ENCODE measurements at regions not wholly inside any gene's neighbourhood (a gene's known extent, or its start where the extent isn't known, plus 50 kb on each side); places are given as distances from the start of the nearest gene placed in this dataset.

GRCh38 chr7:20466543-20467021, 135.9 kb downstream of the ITGB8 start:
- Mint-ChIP-seq H3K4me3 (ENCODE audit: unreplicated experiment) (no peak overlapping the region), H3K9me3 (ENCODE audit: unreplicated experiment) (no peaks in the 10 kb centered on the region), H3K27ac (ENCODE audit: unreplicated experiment) (no peak overlapping the region), H3K36me3 (ENCODE audit: unreplicated experiment) (no peaks in the 10 kb centered on the region), H3K27me3 (ENCODE audit: unreplicated experiment) (no peaks in the 10 kb centered on the region), H3K4me1 (ENCODE audit: unreplicated experiment) (no peaks in the 10 kb centered on the region)
- no peak for DNase-seq (ENCODE audit: extremely low spot score, unreplicated experiment)
- TF ChIP-seq, protein P1, sequence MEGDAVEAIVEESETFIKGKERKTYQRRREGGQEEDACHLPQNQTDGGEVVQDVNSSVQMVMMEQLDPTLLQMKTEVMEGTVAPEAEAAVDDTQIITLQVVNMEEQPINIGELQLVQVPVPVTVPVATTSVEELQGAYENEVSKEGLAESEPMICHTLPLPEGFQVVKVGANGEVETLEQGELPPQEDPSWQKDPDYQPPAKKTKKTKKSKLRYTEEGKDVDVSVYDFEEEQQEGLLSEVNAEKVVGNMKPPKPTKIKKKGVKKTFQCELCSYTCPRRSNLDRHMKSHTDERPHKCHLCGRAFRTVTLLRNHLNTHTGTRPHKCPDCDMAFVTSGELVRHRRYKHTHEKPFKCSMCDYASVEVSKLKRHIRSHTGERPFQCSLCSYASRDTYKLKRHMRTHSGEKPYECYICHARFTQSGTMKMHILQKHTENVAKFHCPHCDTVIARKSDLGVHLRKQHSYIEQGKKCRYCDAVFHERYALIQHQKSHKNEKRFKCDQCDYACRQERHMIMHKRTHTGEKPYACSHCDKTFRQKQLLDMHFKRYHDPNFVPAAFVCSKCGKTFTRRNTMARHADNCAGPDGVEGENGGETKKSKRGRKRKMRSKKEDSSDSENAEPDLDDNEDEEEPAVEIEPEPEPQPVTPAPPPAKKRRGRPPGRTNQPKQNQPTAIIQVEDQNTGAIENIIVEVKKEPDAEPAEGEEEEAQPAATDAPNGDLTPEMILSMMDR (IDR thresholded peaks at IDR 0.05) = no peak

DNA sequence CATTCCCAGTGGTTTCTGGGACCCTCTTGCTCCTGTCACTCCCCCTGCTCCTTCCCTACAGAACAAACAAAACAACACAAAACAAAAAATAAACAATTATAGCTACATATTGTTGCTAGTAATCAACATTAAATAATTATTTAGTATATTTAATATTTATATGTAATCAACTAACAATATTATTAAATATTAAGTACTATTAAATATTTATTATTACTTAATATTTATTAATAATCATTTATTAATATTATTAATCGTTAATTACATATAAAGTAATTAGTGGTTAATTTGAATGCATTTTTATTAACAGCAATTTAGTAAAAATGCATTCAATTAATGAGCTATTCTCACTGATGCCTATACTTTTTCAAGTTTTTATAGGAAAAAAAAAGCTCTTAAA, 139.4 kb downstream of the ITGB8 start:
- TF ChIP-seq, protein P1 (IDR thresholded peaks at IDR 0.05) = no peak
- no peaks in the 10 kb centered on the region for H3K4me1 Mint-ChIP-seq (ENCODE audit: unreplicated experiment)
- H3K27ac Mint-ChIP-seq (ENCODE audit: unreplicated experiment) = no peak overlapping the region
- H3K4me3 Mint-ChIP-seq (ENCODE audit: unreplicated experiment) = no peak overlapping the region
- H3K36me3 Mint-ChIP-seq (ENCODE audit: unreplicated experiment) = no peaks in the 10 kb centered on the region
- no peaks in the 10 kb centered on the region for H3K9me3 Mint-ChIP-seq (ENCODE audit: unreplicated experiment)
- no peak for DNase-seq (ENCODE audit: extremely low spot score, unreplicated experiment)
- H3K27me3 Mint-ChIP-seq (ENCODE audit: unreplicated experiment) = peaks cover 2% of the 10 kb centered on the region

- TF ChIP-seq, protein P1 (IDR thresholded peaks at IDR 0.05) = no peak
- no peaks in the 10 kb centered on the region for H3K9me3 Mint-ChIP-seq (ENCODE audit: unreplicated experiment)
- no peaks in the 10 kb centered on the region for H3K4me1 Mint-ChIP-seq (ENCODE audit: unreplicated experiment)
- peaks cover 2% of the 10 kb centered on the region for H3K27me3 Mint-ChIP-seq (ENCODE audit: unreplicated experiment)
- H3K27ac Mint-ChIP-seq (ENCODE audit: unreplicated experiment) = no peak overlapping the region
- no peaks in the 10 kb centered on the region for H3K36me3 Mint-ChIP-seq (ENCODE audit: unreplicated experiment)
- H3K4me3 Mint-ChIP-seq (ENCODE audit: unreplicated experiment) = no peak overlapping the region
- no peak for DNase-seq (ENCODE audit: extremely low spot score, unreplicated experiment)
These were observed 140.0 kb downstream of the ITGB8 start for GRCh38 chr7:20470726-20471125.

DNA sequence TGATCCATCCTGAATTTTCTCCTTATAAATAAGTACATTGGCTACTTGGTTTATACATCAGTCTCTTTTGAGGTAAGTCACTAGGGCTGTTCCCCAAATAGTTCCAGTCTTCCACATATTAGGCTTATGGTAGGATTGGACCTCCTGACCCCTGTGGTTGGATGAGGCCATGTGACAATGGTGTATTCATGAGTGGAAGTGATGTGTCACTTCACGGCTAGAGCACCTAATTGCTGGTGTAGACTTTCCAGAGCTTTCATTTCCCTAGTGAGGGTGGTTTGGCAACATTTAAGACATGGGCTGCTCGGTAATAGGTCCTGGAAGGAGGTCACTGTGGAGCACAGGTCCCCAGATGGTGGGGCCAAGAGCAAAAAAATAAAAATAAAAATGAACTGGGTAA, 141.2 kb upstream of the ABCB5 start:
- Mint-ChIP-seq H3K4me1 (ENCODE audit: unreplicated experiment) (no peaks in the 10 kb centered on the region), H3K27ac (ENCODE audit: unreplicated experiment) (no peak overlapping the region), H3K27me3 (ENCODE audit: unreplicated experiment) (peaks cover 2% of the 10 kb centered on the region), H3K9me3 (ENCODE audit: unreplicated experiment) (no peaks in the 10 kb centered on the region), H3K4me3 (ENCODE audit: unreplicated experiment) (no peak overlapping the region), H3K36me3 (ENCODE audit: unreplicated experiment) (no peaks in the 10 kb centered on the region)
- DNase-seq (ENCODE audit: extremely low spot score, unreplicated experiment) = no peak
- TF ChIP-seq, protein P1 (IDR thresholded peaks at IDR 0.05) = no peak

DNA sequence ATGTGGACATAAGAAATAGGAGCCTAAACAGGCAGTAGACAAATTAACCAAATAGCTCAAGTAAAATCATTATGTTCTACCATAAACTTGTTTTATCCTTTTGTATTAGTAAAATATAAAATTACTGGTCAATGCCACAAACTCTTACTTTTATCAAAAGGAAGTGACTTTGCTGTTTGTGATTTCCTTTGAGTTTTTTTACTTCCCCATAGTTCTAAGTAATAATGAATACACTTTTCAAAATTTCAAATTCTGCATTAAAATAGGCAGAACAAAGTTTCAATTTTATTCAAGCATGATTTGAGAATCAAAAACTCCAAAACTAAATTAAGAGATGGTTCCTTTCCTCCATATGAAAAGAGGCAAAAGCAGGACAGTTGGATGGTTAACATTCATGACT, 139.7 kb upstream of the ABCB5 start:
- no peaks in the 10 kb centered on the region for H3K36me3 Mint-ChIP-seq (ENCODE audit: unreplicated experiment)

More for the DNA sequence above, 139.7 kb upstream of the ABCB5 start:
- Mint-ChIP-seq H3K9me3 (ENCODE audit: unreplicated experiment) (no peaks in the 10 kb centered on the region), H3K27me3 (ENCODE audit: unreplicated experiment) (peaks cover 2% of the 10 kb centered on the region), H3K4me3 (ENCODE audit: unreplicated experiment) (no peak overlapping the region), H3K4me1 (ENCODE audit: unreplicated experiment) (no peaks in the 10 kb centered on the region), H3K27ac (ENCODE audit: unreplicated experiment) (no peak overlapping the region)
- no peak for DNase-seq (ENCODE audit: extremely low spot score, unreplicated experiment)
- TF ChIP-seq, protein P1 (IDR thresholded peaks at IDR 0.05) = no peak

Data from osteocyte (in vitro differentiated cells).